NCI-H1436 treated with DMSO at 0.1 percent for 48 hours (cell line): ENCODE measurements at regions not wholly inside any gene's neighbourhood (a gene's known extent, or its start where the extent isn't known, plus 50 kb on each side); places are given as distances from the start of the nearest gene placed in this dataset.
"Not testable (repeated sequence)": the region's sequence is repeated elsewhere in the genome, so short reads cannot be mapped to it uniquely, and the experiment has no call there.

Source experiments
- DNase-seq: peaks from one replicate; lab custom pipeline; 2025; lab: John Stamatoyannopoulos, UW

DNA sequence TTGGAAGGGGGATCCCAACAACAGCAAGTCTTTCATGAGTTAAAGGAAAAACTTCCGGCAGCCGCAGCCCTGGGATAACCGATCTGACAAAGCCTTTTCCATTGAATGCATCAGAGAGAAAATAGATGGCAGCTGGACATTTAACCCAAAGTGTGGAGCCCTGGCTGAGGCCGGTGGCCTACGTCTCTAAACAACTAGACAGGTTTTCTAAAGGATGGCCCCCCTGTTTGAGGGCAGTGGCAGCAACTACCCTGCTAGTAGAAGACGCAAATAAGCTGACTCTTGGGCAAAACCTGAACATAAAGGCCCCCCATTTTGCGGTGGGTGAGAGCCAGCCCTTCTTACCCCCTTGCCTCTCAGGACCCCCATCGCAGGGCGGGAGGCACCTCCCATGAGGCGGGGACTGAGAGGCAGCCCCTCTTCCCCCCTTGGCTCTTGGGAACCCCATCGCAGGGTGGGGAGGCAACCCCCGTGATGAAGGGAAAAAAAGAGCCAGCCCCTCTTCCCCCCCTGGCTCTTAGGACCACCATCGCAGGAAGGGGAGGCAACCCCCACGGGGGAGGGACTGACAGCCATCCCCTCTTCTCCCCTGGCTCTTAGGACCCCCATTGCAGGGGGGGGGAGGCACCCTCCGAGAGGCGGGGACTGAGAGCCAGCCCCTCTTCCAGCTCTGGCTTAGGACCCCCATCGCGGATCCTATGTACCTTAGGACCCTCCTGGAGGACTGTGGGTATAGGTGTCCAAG lies 2422.9 kb upstream of the PCDH20 start:
- DNase-seq = no peak

DNA sequence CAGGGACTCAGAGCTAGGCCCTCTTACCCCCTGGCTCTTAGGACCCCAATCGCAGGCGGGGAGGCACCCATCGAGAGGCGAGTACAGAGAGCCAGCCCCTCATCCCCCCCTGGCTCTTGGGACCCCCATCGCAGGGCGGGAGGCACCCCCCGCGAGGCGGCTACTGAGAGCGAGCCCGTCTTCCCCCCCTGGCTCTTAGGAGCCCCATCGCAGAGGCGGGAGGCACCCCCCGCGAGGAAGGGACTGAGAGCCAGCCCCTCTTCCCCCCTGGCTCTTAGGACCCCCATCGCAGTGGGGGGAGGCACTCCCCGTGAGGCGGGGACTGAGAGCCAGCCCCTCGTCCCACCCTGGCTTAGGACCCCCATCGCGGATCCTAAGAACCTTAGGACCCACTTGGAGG lies 2422.1 kb upstream of the PCDH20 start:
- not testable (repeated sequence) for DNase-seq

DNA sequence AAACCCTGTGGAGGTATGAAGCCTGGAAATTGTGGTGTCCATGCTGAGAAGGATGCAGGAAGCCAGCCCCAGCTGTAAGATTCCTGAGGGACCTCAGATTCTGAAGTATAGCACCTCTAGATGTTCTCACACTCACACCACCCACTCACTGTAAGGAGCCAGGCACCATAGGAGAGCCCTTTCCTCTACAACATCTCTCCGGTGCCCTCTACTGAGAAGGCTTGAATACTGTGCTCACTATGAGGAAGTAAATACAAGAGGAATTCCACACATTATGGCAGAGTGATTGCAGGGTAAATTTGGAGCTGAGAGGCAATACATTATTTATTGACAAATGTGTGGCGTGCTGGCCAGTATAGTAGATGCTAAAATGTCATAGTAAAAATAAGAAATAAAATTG lies 2414.0 kb upstream of the PCDH20 start:
- not testable (repeated sequence) for DNase-seq

DNA sequence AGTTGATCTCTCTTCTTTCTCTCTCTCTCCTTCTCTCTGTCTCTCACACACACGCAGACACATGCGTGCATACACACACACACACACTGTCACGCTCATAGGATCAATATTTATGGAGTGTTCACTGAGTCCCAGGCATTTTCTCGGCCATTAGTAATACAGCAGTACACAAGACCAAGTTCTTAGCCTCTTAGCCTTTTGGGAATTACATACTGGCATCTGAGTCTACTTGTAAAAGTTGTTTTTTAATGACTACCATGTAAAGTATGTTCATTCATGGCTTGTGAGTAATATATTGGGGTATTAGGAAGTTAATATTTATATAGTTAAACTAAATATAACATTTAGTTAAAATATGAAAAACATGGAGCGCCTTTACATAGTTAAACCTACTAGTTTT lies 2406.1 kb upstream of the PCDH20 start:
- not testable (repeated sequence) for DNase-seq

DNA sequence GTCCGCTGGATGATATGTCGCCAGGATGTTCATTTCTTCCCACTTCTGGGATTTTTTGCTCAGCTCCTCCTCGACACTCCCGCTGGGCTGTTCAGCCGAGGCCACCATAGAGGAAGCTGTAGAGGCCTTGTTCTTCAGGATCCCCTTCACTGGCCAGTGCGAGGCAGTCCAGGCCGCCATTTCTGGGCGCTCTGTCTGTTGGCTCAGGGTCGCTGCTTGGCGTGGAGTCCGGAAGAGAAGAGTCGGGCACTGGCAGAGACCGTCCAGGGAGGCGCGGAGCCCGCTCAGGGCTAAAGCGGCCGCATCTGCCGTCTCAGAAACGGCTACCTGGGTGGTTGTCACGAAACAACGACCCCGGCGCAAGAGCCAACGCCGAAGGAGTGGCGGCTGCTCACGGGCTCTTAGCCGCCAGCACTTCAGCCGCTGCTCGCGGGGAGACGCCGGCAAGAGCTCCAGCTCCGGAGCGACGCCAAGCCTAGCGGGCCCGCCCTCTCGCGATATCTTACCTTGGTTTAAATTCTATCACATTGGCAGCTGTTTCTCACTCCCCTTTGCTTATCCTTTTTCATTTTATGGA lies 2395.9 kb upstream of the PCDH20 start:
- DNase-seq = not testable (repeated sequence)

DNA sequence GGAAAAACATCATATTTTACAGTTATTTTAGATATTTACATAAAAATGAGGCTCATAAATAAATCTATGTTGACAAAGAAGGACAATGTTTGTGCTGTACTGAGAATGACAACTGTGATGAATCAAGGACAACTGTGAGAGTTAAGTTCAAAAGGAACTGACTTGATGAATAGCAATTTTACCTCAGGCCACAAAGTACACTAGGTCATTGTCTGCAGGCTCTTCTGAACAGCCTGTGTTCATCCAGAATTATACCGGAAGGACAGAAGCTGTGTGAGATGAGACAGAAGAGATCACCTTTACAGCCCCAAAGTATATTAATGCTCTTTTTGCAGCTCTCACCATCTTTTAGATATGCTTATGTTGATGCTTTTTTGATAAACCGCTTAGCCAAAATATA lies 2375.5 kb upstream of the PCDH20 start:
- DNase-seq = not testable (repeated sequence)

DNA sequence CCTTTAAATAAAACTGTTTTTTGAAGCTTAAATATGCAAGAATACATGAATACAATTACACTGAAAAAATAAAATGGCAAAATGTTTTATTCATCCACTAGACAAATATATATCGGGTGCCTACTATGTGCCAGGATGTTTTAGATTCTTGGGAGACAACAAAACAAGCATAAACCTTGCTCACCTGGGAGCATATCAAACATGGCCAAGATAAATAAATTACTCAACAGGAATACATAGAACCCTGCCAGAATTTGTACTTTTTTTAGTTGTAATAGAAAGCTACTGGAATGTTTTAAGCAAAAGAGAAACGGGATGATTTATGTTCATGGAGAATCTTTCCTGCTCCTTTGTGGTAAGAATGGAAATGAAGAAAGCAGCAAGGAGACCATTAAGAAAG lies 2358.5 kb upstream of the PCDH20 start:
- no peak for DNase-seq

DNA sequence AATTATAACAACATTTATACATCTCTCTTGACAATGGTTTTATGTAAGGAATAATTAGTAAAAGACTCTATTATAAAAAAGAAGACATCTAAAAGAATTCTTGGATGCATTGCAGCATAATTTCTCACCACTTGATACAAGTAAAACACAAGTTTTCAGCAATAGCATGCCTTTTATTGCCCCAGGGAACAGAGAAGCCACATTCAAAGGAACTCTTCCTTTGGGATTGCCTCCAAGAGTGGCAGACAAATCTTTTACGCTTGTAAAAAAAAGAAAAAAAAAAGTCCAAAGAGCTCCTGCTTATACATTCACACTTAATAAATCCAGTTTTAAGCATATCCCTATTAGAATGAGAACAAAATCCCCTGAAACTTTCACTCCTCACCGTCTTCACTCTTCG lies 2357.8 kb upstream of the PCDH20 start:
- DNase-seq = no peak

DNA sequence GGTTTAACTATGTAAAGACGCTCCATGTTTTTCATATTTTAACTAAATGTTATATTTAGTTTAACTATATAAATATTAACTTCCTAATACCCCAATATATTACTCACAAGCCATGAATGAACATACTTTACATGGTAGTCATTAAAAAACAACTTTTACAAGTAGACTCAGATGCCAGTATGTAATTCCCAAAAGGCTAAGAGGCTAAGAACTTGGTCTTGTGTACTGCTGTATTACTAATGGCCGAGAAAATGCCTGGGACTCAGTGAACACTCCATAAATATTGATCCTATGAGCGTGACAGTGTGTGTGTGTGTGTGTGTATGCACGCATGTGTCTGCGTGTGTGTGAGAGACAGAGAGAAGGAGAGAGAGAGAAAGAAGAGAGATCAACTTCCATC lies 2342.0 kb upstream of the PCDH20 start:
- not testable (repeated sequence) for DNase-seq

DNA sequence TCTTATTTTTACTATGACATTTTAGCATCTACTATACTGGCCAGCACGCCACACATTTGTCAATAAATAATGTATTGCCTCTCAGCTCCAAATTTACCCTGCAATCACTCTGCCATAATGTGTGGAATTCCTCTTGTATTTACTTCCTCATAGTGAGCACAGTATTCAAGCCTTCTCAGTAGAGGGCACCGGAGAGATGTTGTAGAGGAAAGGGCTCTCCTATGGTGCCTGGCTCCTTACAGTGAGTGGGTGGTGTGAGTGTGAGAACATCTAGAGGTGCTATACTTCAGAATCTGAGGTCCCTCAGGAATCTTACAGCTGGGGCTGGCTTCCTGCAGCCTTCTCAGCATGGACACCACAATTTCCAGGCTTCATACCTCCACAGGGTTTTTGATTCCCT lies 2334.2 kb upstream of the PCDH20 start:
- not testable (repeated sequence) for DNase-seq

DNA sequence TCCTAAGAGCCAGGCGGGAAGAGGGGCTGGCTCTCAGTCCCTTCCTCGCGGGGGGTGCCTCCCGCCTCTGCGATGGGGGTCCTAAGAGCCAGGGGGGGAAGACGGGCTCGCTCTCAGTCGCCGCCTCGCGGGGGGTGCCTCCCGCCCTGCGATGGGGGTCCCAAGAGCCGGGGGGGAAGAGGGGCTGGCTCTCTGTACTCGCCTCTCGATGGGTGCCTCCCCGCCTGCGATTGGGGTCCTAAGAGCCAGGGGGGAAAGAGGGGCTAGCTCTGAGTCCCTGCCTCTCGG lies 2326.1 kb upstream of the PCDH20 start:
- not testable (repeated sequence) for DNase-seq

DNA sequence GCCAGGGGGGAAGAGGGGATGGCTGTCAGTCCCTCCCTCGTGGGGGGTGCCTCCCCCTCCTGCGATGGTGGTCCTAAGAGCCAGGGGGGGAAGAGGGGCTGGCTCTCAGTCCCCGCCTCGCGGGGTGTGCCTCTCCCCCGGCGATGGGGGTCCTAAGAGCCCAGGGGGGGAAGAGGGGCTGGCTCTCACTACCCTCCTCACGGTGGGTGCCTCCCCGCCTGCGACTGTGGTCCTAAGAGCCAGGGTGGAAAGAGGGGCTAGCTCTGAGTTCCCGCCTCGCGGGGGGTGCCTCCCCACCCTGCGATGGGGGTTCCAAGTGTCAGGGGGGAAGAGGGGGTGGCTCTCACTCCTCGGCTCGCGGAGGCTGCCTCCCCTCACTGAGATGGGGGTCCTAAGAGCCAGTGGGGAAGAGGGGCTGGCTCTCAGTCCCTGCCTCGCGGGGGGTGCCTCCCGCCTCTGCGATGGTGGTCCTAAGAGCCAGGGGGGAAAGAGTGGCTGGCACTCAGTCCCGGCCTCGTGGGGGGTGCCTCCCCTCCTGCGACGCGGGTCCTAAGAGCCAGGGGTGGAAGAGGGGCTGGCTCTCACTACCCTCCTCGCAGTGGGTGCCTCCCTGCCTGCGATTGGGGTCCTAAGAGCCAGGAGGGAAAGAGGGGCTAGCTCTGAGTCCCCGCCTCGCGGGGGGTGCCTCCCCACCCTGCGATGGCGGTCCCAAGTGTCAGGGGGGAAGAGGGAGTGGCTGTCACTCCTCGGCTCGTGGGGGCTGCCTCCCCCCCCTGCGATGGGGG lies 2325.6 kb upstream of the PCDH20 start:
- DNase-seq = no peak

DNA sequence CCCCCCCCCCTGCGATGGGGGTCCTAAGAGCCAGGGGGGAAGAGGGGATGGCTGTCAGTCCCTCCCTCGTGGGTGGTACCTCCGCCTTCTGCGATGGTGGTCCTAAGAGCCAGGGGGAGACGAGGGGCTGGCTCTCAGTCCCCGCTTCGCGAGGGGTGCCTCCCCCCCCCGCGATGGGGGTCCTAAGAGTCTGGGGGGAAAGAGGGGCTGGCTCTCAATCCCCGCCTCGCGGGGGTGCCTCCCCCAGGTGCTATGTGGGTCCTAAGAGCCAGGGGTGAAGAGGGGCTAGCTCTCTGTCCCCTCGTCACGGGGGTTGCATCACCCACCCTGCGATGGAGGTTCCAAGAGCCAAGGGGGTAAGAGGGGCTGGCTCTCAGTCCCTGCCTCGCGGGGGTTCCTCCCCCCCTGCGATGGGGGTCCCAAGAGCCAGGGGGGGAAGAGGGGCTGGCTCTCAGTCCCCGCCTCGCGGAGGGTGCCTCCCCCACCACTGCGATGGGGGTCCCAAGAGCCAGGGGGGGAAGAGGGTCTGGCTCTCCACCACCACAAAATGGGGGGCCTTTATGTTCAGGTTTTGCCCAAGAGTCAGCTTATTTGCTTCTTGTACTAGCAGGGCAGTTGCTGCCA lies 2323.6 kb upstream of the PCDH20 start:
- DNase-seq = not testable (repeated sequence)

DNA sequence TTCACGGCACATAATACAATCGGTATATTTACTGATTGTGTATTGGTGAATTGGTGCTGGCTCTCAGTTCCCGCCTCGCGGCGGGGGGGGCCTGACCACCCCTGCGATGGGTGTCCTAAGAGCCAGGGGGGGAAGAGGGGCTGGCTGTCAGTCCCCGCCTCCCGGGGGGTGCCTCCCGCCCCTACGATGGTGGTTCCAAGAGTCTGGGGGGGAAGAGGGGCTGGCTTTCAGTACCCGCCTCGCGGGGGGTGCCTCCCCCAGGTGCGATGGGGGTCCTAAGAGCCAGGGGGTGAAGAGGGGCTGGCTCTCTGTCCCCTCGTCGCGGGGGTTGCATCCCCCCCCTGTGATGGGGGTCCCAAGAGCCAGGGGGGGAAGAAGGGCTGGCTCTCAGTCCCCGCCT lies 2321.8 kb upstream of the PCDH20 start:
- no peak for DNase-seq

DNA sequence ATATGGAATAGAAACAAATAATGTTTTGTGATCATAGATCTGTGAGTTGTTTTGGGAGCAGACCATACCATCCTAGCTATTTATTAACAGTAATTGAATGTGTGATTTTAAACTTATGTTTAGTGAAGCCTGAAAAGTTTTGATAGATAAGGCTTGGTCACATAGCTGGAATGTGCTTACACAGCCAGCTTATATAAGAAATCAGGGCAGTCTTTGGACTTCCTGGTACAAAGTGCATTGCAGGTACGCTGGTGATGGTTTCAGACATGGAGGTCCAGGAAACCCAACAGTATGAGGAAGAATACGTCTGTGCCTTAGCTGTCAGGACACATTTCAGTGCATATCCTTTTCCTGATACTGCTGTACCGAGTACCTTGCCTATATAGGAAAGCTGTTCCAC lies 2316.2 kb upstream of the PCDH20 start:
- no peak for DNase-seq

DNA sequence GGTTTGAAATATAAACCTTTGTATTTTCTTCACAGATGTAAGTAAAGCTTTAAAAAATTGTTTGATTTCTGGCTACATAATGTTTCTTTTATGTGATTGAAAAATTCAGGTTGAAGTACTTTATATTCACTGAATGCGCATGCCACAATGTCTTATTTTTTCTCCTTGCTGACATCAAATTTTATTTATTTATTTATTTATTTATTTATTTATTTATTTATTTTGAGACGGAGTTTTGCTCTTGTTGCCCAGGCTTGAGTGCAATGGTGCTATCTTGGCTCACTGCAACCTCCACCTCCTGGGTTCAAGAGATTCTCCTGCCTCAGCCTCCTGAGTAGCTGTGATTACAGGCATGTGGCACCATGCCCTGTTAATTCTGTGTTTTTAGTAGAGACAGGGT lies 2296.5 kb upstream of the PCDH20 start:
- DNase-seq = not testable (repeated sequence)

DNA sequence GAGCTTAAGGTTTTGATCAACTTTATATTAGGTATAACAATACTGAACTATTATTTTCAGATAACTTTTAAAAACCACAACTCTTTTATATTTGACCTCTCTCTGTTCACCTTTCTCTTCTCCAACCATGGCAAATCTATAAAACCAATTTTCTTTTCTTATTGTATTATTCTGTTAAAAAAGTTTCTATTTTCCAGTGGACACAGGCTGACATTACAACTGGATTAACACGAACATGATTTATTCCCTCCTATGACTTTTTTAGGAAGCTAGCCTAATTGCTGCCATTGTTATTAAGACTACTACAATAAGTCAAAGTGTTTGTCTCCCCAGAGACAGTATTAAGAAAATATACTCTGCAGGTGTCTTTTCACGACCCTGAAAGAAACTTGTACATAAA lies 2291.1 kb upstream of the PCDH20 start:
- DNase-seq = no peak

DNA sequence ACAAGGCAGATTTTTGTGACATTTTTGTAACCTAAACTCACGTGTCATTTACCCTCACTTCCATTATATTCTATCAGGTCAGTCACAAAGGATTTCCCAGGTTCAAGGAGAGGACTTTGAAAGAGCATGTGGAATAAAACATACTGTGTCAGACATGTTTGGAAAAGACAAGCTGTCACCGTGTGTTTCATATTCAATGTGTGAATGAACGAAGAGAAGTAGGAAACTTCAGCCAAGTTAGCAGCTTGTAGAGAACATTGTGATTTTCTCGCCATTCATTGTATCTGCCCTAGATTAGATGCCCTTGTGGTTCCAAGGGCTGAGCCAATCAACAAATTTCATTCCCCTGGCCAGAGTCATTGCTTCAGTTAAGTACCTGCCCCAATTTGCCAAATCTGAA lies 2288.9 kb upstream of the PCDH20 start:
- no peak for DNase-seq

DNA sequence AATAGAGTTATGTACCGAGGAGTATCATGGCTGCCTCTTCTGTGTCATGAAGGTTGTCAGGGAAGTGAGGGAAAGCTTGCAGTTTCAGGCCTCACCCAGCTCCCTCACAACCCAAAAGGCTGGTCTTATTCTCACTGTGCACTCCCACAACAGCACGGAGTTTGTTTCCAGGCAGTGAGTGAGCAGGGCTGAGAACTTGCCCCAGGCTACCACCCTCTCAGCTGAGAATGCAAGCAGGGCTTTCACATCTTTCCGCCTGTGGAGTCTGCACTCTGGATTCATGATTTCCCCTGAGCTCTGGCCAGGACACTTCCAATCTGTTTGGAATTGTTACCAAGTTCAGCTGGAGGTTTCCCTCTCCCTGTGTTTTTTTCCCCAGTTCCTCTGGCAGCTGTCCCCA lies 2284.7 kb upstream of the PCDH20 start:
- DNase-seq = no peak

DNA sequence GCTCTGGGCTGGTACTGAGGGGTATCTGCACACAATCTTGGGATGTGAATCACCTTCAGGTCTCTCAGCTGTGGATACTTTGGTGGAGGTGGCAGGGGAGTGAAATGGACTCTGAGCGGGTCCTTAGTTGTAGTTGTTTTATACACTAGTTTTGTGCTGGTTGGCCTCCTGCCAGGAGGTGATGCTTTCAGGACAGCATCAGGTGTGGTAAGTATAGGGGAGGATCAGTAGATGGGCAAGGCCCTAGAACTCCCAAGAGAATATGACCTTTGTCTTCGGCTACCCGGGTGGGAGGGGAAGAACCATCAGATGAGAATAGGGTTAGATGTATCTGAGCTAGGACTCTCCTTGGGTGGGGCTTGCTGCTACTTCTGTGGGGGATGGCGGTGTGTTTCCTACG lies 2284.3 kb upstream of the PCDH20 start:
- no peak for DNase-seq

DNA sequence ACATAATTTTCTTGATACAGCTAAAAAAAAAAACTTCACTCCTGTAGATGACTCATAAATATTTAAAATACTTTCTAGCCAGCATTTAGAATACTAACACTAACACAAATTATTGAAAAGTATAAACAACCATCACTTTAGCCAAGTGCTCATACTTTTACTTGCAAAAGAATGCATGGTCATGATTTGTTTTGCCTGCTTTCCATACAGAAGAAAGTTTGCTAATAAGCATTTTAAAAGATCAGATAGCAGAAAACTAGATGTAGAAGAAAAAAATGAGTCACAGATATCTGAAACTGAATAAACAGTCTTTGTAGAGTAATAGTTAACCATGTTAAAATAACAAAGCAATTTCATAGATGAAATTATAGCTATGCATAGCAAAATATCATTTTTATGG lies 2280.4 kb upstream of the PCDH20 start:
- DNase-seq = no peak

DNA sequence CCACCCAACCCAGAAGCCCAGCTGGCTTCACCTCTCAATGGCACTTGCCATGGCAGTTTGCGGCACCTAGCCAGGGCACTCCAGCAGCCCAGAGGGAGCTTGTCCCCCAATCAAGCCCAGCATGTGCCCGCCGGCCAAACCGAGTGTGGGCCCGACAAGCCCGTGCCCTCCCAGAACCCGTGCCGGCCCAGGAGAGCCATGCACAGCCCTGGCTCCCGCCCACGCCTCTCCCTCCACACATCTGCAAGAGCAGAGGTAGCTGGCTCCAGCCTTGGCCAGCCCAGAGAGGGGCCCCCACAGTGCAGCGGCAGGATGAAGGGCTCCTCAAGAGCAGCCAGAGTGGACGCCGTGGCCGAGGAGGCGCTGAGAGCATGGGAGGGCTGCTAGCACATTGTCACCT lies 2278.0 kb upstream of the PCDH20 start:
- no peak for DNase-seq

DNA sequence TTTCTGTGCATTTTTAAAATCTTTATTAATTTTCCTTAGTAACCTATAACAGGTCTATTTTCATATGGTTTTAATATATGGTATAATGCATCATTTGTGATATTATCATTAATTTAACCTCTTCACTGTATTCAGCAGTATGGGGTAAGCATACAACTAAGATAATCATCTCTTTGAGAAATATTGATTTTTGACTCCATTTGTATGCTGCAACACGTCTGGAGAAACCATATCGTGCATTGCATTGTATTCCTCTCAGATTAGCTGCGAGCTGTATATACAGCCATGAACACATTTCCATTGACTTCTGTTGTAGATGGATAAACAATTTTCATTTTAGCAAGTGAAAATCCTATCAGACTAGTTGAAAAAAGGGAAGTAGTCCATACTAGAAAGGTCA lies 2275.8 kb upstream of the PCDH20 start:
- no peak for DNase-seq
